ENCODE measurements at regions not wholly inside any gene's neighbourhood (a gene's known extent, or its start where the extent isn't known, plus 50 kb on each side); places are given as distances from the start of the nearest gene placed in this dataset.

DNA sequence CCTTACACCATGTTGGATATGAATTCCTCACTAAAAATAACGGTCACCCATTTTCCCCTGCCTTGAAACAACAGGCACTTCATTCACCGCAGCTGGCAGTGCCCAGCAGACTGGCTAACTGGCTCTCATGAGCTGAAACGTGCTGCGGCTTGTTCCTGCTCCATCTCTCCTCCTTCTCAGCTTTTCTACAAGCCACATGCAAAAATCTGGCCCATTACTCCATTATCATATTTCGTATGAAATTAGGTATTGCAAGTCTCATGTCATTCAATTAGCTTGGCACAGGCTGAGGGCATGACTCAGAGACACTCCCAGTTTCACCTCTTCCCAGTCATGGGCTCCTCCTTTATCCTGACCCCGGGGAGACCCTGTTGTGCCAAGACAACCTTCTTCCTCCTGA is 60.0 kb downstream of the MAGEF1 start:
- Histone ChIP-seq H2AFZ (no peak overlapping the region), H3K36me3 (replicated peaks; ENCODE audit: insufficient read depth, low read depth) (no peaks in the 10 kb centered on the region), H3K4me1 (ENCODE audit: insufficient read depth) (peaks cover 9% of the 10 kb centered on the region), H3K79me2 (no peaks in the 10 kb centered on the region), H3K27ac (no peak overlapping the region), H3K9me2 (replicated peaks; ENCODE audit: insufficient read depth) (no peaks in the 10 kb centered on the region), H3K27me3 (no peaks in the 10 kb centered on the region), H3K4me2 (no peak overlapping the region), H3K9me3 (ENCODE audit: low read depth) (no peaks in the 10 kb centered on the region), H3K4me3 (no peak overlapping the region), H4K20me1 (ENCODE audit: insufficient read depth, poor library complexity, severe bottlenecking) (no peaks in the 10 kb centered on the region)
- DNase-seq (ENCODE audit: low spot score), result no peak
- TF ChIP-seq EZH2 (IDR thresholded peaks at IDR 0.05; ENCODE audit: borderline replicate concordance) (no peak), EZH2phosphoT487 (IDR thresholded peaks at IDR 0.05; ENCODE audit: low read depth, severe bottlenecking, unreplicated experiment) (no peak)
- TF ChIP-seq, protein P1, sequence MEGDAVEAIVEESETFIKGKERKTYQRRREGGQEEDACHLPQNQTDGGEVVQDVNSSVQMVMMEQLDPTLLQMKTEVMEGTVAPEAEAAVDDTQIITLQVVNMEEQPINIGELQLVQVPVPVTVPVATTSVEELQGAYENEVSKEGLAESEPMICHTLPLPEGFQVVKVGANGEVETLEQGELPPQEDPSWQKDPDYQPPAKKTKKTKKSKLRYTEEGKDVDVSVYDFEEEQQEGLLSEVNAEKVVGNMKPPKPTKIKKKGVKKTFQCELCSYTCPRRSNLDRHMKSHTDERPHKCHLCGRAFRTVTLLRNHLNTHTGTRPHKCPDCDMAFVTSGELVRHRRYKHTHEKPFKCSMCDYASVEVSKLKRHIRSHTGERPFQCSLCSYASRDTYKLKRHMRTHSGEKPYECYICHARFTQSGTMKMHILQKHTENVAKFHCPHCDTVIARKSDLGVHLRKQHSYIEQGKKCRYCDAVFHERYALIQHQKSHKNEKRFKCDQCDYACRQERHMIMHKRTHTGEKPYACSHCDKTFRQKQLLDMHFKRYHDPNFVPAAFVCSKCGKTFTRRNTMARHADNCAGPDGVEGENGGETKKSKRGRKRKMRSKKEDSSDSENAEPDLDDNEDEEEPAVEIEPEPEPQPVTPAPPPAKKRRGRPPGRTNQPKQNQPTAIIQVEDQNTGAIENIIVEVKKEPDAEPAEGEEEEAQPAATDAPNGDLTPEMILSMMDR (IDR thresholded peaks at IDR 0.05; ENCODE audit: poor library complexity), result no peak
- 93% methylated on average over 6 of the region's 6 CpGs for whole genome bisulfite sequencing (ENCODE audit: low lambda C conversion rate, missing lambda C conversion rate)

DNA sequence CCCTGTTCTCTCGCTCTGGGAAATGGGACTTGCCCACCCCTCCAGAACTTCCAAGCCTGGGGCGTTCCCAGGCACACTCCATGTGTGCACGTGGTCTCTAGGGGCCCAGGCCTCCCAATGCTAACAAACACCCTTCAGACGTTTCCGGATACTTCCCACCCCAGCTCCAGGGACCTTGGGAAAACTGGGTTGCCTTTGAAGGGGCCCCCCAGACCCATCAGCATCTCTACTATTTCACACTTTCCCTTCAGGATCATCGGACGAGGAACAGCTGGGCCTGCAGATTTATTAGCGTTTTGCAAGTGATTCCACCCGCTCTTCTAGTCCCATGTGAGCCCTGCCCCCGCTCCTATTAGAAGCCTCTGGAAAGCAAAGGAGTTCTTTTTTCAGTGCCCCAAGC is 63.2 kb downstream of the MAGEF1 start:
- DNase-seq (ENCODE audit: low spot score), result peak; percentile 46
- no peak overlapping the region for H3K4me2 ChIP-seq
- H2AFZ ChIP-seq, result no peak overlapping the region
- no peaks in the 10 kb centered on the region for H4K20me1 ChIP-seq (ENCODE audit: insufficient read depth, poor library complexity, severe bottlenecking)
- TF ChIP-seq EZH2phosphoT487 (IDR thresholded peaks at IDR 0.05; ENCODE audit: low read depth, severe bottlenecking, unreplicated experiment) (no peak), EZH2 (IDR thresholded peaks at IDR 0.05; ENCODE audit: borderline replicate concordance) (no peak)
- no peaks in the 10 kb centered on the region for H3K9me2 ChIP-seq (replicated peaks; ENCODE audit: insufficient read depth)
- peak overlapping the region; percentile 22 for H3K27ac ChIP-seq
- H3K36me3 ChIP-seq (replicated peaks; ENCODE audit: insufficient read depth, low read depth), result no peaks in the 10 kb centered on the region
- peaks cover 16% of the 10 kb centered on the region for H3K4me1 ChIP-seq (ENCODE audit: insufficient read depth)
- H3K4me3 ChIP-seq, result no peak overlapping the region
- no peaks in the 10 kb centered on the region for H3K79me2 ChIP-seq
- no peaks in the 10 kb centered on the region for H3K27me3 ChIP-seq
- 43% methylated on average over 10 of the region's 10 CpGs for WGBS (ENCODE audit: low lambda C conversion rate, missing lambda C conversion rate)
- H3K9me3 ChIP-seq (ENCODE audit: low read depth), result no peaks in the 10 kb centered on the region

DNA sequence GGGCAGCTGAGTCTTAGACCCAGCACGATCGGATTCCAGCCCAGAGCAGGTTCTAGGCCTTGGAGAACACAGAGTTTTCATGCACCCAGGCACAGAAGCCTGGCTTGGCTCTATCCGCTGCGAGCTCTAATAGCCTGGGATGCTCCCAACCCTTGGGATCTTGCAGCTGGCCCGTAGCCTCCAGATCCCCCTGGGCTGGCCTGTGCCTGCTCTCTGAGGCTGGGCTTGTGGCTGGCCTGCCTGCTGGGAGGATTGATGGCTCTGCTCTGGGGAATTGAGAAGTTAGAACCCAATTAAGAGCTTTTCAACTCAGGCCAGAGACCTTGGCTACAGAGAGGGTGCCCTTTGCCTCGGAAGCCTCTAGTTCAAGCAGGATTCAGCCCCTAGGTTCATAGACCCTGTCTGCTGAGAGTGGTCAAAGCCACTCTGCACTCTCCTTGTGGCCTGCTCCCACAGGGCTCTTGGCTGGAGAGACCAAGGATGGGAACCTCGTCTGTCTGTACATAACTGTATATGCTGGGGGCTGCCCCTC is 64.4 kb downstream of the MAGEF1 start:
- Histone ChIP-seq H3K9me3 (ENCODE audit: low read depth) (no peaks in the 10 kb centered on the region), H4K20me1 (ENCODE audit: insufficient read depth, poor library complexity, severe bottlenecking) (no peaks in the 10 kb centered on the region), H3K4me1 (ENCODE audit: insufficient read depth) (peaks cover 16% of the 10 kb centered on the region), H3K79me2 (no peaks in the 10 kb centered on the region), H3K27ac (no peak overlapping the region), H3K36me3 (replicated peaks; ENCODE audit: insufficient read depth, low read depth) (no peaks in the 10 kb centered on the region), H3K9me2 (replicated peaks; ENCODE audit: insufficient read depth) (no peaks in the 10 kb centered on the region), H3K4me2 (no peak overlapping the region), H3K27me3 (no peaks in the 10 kb centered on the region), H2AFZ (no peak overlapping the region), H3K4me3 (no peak overlapping the region)
- DNase-seq (ENCODE audit: low spot score), result no peak
- 87% methylated on average over 7 of the region's 7 CpGs for WGBS (ENCODE audit: low lambda C conversion rate, missing lambda C conversion rate)
- TF ChIP-seq EZH2 (IDR thresholded peaks at IDR 0.05; ENCODE audit: borderline replicate concordance) (no peak), EZH2phosphoT487 (IDR thresholded peaks at IDR 0.05; ENCODE audit: low read depth, severe bottlenecking, unreplicated experiment) (no peak)
- TF ChIP-seq, protein P1 (IDR thresholded peaks at IDR 0.05; ENCODE audit: poor library complexity), result no peak

DNA sequence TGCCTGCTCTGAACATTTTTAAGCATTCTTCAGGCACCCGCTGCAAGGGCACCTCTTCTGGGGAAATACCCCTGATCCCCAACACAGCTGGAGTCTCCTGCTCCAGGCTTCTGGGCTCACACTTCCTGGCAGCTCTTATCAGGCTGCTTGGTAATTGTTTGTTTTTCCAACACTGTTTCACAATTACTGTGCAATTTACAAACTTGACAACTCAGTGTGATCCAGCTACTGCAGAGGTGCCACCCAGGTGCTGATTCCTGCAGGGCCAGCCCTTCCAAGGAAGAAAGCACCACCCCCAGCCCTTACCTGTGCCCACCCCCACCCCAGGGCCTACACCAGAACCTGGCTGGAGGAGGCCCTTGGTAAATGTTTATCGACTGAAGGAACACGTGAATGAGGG is 66.5 kb downstream of the MAGEF1 start:
- Histone ChIP-seq H3K27ac (no peak overlapping the region), H3K27me3 (no peaks in the 10 kb centered on the region), H3K79me2 (no peaks in the 10 kb centered on the region), H3K9me3 (ENCODE audit: low read depth) (no peaks in the 10 kb centered on the region), H2AFZ (no peak overlapping the region), H3K4me3 (no peak overlapping the region), H3K36me3 (replicated peaks; ENCODE audit: insufficient read depth, low read depth) (no peaks in the 10 kb centered on the region), H4K20me1 (ENCODE audit: insufficient read depth, poor library complexity, severe bottlenecking) (no peaks in the 10 kb centered on the region), H3K4me2 (no peak overlapping the region), H3K9me2 (replicated peaks; ENCODE audit: insufficient read depth) (no peaks in the 10 kb centered on the region), H3K4me1 (ENCODE audit: insufficient read depth) (peaks cover 16% of the 10 kb centered on the region)
- 31% methylated on average over 3 of the region's 3 CpGs for whole genome bisulfite sequencing (ENCODE audit: low lambda C conversion rate, missing lambda C conversion rate)
- DNase-seq (ENCODE audit: low spot score), result peak; percentile 67
- no peak for TF ChIP-seq EZH2 (IDR thresholded peaks at IDR 0.05; ENCODE audit: borderline replicate concordance)
- TF ChIP-seq, protein P1 (IDR thresholded peaks at IDR 0.05; ENCODE audit: poor library complexity), result no peak
- no peak for TF ChIP-seq EZH2phosphoT487 (IDR thresholded peaks at IDR 0.05; ENCODE audit: low read depth, severe bottlenecking, unreplicated experiment)
